BJ (cell line): ENCODE measurements at regions not wholly inside any gene's neighbourhood (a gene's known extent, or its start where the extent isn't known, plus 50 kb on each side); places are given as distances from the start of the nearest gene placed in this dataset.

Source experiments
- CTCF ChIA-PET: fragments of 350-600 bp; formaldehyde crosslinking; extraction: SDS; loops from one replicate; lab custom pipeline; 2021; ENCODE audit warnings: antibody characterized with exemption, inconsistent platforms; lab: Yijun Ruan, JAX
- POLR2A ChIA-PET: fragments of 300-600 bp; sonication (Branson Sonifier 250); formaldehyde crosslinking; extraction: SDS; loops from one replicate; lab custom pipeline; 2021; ENCODE audit warnings: antibody characterized with exemption; lab: Charles Lee
- DNase-seq: peaks from one replicate; pipeline ENCODE4 v3.0.0-alpha.2; 2011; ENCODE audit warnings: low read depth
- H3K27me3 ChIP-seq: 2 replicates; pipeline ENCODE4 v1.6.0; 2011; ENCODE audit warnings: low read length; ENCODE audit not compliant: control insufficient read depth, insufficient read depth
- H3K36me3 ChIP-seq: 2 replicates; pipeline ENCODE4 v1.5.1; 2011; ENCODE audit warnings: low read length; ENCODE audit not compliant: control insufficient read depth, insufficient read depth
- H3K4me3 ChIP-seq: 2 replicates; pipeline ENCODE4 v1.5.1; 2011; ENCODE audit warnings: low read depth, mild to moderate bottlenecking, control low read depth, low read length
- CTCF ChIP-seq: IDR thresholded peaks from 2 replicates; pipeline ENCODE4 v1.5.1; 2011; ENCODE audit warnings: low read depth, mild to moderate bottlenecking, control low read depth, inconsistent platforms, low read length, moderate library complexity; ENCODE audit not compliant: insufficient read depth

GRCh38 chr2:10233131-10234012 is 69.3 kb upstream of the HPCAL1 start:
- Histone ChIP-seq H3K27me3 (peaks cover 1% of the 10 kb centered on the region; the same call in 1 of the 2 replicates), H3K4me3 (no peak overlapping the region), H3K36me3 (no peaks in the 10 kb centered on the region)
- POLR2A ChIA-PET = no interaction called here
- no peak for DNase-seq
- CTCF ChIA-PET = interaction anchor here (1.0 kb wide), 1 partner anchor 8 kb away, joined by 3 read pairs; no protein-coding TSS in a partner anchor
- TF ChIP-seq CTCF = no peak

- CTCF ChIA-PET = interaction anchor here (1.0 kb wide), 1 partner anchor 9 kb away, joined by 3 read pairs; no protein-coding TSS in a partner anchor
- TF ChIP-seq CTCF = no peak
- H3K4me3 ChIP-seq = no peak overlapping the region
- no peak for DNase-seq
- peaks cover 1% of the 10 kb centered on the region; the same call in 1 of the 2 replicates for H3K27me3 ChIP-seq
- no peaks in the 10 kb centered on the region for H3K36me3 ChIP-seq
- POLR2A ChIA-PET = no interaction called here
These were observed 68.7 kb upstream of the HPCAL1 start for GRCh38 chr2:10234013-10234306.

GRCh38 chr2:10234409-10235094 is 68.2 kb upstream of the HPCAL1 start:
- ChIA-PET CTCF (interaction anchor here (1.0 kb wide), 1 partner anchor 9 kb away, joined by 3 read pairs; no protein-coding TSS in a partner anchor), POLR2A (no interaction called here)

GRCh38 chr2:10235099-10235908 is 67.4 kb upstream of the HPCAL1 start:
- no peaks in the 10 kb centered on the region for H3K36me3 ChIP-seq
- no peak for DNase-seq
- no peak overlapping the region for H3K4me3 ChIP-seq
- POLR2A ChIA-PET = no interaction called here
- no peak for TF ChIP-seq CTCF
- CTCF ChIA-PET = no interaction called here
- H3K27me3 ChIP-seq = peaks cover 2% of the 10 kb centered on the region

More at GRCh38 chr2:10234409-10235094, 68.2 kb upstream of the HPCAL1 start:
- Histone ChIP-seq H3K4me3 (no peak overlapping the region), H3K27me3 (peaks cover 1% of the 10 kb centered on the region; the same call in 1 of the 2 replicates), H3K36me3 (no peaks in the 10 kb centered on the region)
- DNase-seq = no peak
- no peak for TF ChIP-seq CTCF
